GM19395 (cell line): ENCODE measurements at regions not wholly inside any gene's neighbourhood (a gene's known extent, or its start where the extent isn't known, plus 50 kb on each side); places are given as distances from the start of the nearest gene placed in this dataset.
"Not testable (repeated sequence)": the region's sequence is repeated elsewhere in the genome, so short reads cannot be mapped to it uniquely, and the experiment has no call there.

Experiments
- ATAC-seq: cut with Tn5 transposase; IDR thresholded peaks from one replicate; pipeline ENCODE4 v1.9.1; 2021; ENCODE audit warnings: mild to moderate bottlenecking, moderate library complexity; ENCODE audit not compliant: unreplicated experiment

DNA sequence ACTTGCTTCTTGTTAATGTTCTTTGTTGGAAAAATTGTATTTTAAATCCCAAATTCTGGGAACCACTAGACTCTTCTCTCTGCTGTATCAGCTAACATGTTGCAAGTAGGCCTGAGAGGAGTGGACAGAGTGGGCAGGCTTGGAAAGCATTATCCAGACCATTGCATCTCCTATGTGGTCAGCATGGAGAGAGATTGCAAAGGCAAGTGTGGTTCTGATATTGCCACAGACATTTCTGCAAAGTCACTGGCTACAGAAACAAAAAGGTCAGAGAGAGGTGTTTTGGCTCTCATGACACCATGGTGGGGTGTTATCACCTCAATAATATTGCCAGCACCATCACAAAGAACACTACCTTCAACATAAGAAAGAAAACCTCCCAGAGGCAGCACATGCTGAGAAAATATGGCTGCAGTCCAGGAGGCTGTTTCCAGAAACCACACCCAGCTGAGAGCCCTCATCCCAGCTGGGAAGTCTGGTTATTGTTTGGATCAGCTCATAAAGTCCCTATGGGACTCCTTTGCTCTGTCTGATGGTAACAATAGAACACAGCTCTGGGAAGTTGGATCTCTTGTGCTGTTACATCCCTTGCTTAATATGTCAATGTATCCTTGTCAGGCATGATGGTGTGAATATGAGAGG, 78.2 kb upstream of the TBX18 start:
- no peak for ATAC-seq

DNA sequence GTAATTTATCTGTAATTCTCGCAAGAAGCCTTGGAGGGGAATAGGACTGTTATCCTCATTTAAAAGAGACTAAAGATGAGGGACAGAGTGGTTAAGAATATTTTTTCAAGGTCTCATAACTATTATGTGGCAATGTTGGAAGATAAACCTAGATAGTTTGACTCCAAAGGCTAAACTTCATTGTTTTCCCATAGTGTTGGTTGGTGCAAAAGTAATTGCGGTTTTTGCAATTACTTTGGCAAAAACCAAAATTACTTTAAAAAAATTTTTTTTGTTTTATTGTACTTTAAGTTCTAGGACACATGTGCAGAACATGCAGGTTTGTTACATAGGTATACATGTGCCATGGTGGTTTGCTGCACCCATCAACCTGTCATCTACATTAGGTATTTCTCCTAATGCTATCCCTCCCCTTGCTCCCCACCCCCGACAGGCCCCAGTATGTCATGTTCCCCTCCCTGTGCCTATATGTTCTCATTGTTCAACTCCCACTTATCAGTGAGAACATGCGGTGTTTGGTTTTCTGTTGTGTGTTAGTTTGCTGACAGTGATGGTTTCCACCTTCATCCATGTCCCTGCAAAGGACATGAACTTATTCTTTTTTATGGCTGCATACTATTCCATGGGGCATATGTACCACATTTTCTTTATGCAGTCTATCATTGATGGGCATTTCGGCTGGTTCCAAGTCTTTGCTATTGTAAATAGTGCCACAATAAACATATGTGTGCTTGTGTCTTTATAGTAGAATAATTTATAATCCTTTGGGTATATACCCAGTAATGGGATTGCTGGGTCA, 72.9 kb upstream of the TBX18 start:
- ATAC-seq = not testable (repeated sequence)

GRCh38 chr6:84836366-84836765, 72.0 kb upstream of the TBX18 start:
- ATAC-seq = peak; percentile 62

DNA sequence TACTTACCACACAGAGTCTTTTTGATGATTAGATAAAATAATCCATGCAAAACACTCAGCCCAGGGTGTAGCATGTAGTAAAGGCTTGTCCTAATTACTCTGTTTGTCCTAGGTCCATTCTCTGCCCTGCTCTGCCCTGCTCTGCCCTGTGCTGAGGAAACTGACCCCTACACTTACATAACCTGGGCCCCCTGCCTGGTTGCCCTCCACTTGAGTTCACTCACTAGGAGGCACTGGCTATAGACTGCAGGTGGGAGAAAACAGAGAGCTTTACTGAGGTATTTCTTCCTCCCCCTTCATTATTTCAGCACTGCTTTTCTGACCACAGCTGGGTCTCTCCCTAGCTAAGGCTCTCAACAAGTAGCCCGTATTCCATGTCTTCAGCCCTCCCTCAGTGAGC, 70.9 kb upstream of the TBX18 start:
- ATAC-seq = no peak

DNA sequence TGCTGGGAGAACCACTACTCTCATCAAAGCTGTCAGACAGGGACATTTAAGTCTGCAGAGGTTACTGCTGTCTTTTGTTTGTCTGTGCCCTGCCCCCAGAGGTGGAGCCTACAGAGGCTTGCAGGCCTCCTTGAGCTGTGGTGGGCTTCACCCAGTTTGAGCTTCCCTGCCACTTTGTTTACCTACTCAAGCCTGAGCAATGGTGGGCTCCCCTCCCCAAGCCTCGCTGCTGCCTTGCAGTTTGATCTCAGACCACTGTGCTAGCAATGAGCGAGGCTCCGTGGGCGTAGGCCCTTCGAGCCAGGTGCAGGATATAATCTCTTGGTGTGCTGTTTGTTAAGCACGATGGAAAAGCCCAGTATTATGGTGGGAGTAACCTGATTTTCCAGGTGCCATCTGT, 67.5 kb upstream of the TBX18 start:
- ATAC-seq = not testable (repeated sequence)

DNA sequence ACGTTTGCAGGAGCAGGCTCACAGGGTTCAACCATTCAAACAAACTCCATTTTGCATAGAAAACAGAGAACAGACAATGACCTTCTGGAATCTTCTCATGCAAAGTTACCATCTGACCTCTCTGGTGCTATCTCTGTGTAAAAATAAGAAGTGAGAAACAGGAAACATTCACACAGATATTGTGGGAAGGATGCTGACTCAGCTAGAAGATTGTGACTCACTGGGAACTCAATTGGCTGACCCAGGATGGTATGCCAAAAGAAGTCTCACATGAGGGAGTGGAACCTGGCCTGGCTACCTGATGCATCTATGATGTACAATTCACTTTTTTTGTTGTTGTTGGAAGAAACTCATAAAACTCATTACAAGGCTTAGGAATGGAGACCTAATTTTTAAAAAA, 61.1 kb upstream of the TBX18 start:
- no peak for ATAC-seq

- not testable (repeated sequence) for ATAC-seq
These were observed 56.9 kb upstream of the TBX18 start for GRCh38 chr6:84821314-84821713.

DNA sequence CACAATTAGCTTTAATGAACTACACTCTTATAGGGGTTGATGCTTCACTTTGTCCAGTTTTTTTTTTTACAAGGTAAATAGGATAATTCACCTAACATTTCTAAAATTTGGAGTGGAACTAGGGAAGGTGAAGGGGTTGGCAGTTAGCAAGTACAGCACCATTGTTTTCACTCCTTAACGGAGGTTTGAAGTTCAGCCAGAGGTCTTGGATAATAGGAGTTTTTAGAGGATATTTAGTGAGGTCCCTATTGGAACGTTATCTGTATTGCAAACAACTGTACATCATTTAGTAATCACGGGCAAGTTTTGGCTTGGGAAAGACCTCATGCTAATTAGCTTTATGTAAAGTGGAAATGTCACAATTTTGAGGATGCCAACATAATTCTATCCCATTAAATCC, 52.3 kb upstream of the TBX18 start:
- no peak for ATAC-seq

- no peak for ATAC-seq
These were observed 51.7 kb upstream of the TBX18 start for GRCh38 chr6:84815896-84816735.
